ENCODE measurements at regions not wholly inside any gene's neighbourhood (a gene's known extent, or its start where the extent isn't known, plus 50 kb on each side); places are given as distances from the start of the nearest gene placed in this dataset.

DNA sequence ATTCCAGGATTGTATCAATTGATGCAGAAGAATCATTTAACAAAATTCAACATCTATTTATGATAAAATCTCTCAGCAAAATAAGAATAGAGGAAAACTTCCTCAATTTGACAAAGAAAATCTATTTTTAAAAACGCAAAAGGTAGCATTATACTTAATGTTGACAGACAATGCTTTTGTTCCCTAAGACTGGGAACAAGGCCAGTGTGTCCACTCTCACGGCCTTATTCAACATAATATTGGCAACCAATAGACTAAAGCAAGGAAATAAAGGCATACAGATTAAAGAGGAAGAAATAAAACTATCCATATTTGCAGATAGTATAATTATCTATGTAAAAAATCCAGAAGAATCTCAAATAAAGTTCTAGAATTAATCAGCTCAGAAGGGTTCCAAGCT lies 472.4 kb upstream of the ID2 start:
- Histone ChIP-seq H3K4me3 (no peak overlapping the region), H3K4me1 (ENCODE audit: low read depth) (no peaks in the 10 kb centered on the region), H3K9me3 (ENCODE audit: low read depth) (no peaks in the 10 kb centered on the region), H3K36me3 (no peaks in the 10 kb centered on the region), H3K27me3 (no peaks in the 10 kb centered on the region), H3K27ac (no peak overlapping the region)
- TF ChIP-seq, protein P1, sequence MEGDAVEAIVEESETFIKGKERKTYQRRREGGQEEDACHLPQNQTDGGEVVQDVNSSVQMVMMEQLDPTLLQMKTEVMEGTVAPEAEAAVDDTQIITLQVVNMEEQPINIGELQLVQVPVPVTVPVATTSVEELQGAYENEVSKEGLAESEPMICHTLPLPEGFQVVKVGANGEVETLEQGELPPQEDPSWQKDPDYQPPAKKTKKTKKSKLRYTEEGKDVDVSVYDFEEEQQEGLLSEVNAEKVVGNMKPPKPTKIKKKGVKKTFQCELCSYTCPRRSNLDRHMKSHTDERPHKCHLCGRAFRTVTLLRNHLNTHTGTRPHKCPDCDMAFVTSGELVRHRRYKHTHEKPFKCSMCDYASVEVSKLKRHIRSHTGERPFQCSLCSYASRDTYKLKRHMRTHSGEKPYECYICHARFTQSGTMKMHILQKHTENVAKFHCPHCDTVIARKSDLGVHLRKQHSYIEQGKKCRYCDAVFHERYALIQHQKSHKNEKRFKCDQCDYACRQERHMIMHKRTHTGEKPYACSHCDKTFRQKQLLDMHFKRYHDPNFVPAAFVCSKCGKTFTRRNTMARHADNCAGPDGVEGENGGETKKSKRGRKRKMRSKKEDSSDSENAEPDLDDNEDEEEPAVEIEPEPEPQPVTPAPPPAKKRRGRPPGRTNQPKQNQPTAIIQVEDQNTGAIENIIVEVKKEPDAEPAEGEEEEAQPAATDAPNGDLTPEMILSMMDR (IDR thresholded peaks at IDR 0.05; ENCODE audit: low read depth, low read length): no peak
- DNase-seq (ENCODE audit: low read depth in 1 of 2, low spot score in 1 of 2): no peak

DNA sequence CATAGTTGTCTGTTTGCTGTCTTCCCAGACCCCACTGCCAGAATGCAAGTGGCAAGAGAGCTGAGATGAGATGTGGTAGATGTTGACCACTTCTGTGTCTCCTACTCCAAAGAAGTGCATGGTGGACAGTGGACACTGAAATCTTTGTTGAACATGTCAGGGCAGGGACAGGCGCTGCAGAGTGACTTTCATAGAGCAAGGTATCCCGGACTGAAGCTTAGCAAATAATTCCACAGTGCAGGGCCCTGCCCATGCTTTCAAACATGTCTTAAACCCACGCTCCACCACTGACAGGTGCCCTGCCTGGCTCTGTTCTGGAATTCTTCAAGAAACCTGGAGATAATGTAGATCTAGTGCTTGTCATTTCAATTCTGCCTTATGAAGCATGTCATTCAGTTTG lies 470.5 kb upstream of the ID2 start:
- TF ChIP-seq, protein P1 (IDR thresholded peaks at IDR 0.05; ENCODE audit: low read depth, low read length): no peak
- Histone ChIP-seq H3K4me3 (no peak overlapping the region), H3K27me3 (no peaks in the 10 kb centered on the region), H3K27ac (no peak overlapping the region), H3K36me3 (no peaks in the 10 kb centered on the region), H3K4me1 (ENCODE audit: low read depth) (no peaks in the 10 kb centered on the region), H3K9me3 (ENCODE audit: low read depth) (no peaks in the 10 kb centered on the region)
- DNase-seq (ENCODE audit: low read depth in 1 of 2, low spot score in 1 of 2): no peak

DNA sequence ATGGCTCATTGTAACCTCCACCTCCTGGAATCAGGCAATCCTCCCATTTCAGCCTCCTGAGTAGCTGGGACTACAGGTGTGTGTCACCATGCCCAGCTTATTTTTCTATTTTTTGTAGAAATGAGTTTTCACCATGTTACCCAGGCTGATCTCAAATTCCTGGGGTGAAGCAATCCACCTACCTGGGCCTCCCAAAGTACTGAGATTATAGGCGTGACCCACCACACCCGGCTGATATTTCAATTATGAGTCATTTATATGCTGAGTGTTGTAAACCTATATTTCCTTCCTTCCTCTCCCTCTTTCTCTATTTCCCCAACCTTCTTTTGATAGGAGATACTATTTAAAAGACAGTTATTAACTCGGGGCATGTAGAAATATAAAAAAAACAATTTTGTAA lies 469.6 kb upstream of the ID2 start:
- no peak for DNase-seq (ENCODE audit: low read depth in 1 of 2, low spot score in 1 of 2)
- no peaks in the 10 kb centered on the region for H3K36me3 ChIP-seq
- no peaks in the 10 kb centered on the region for H3K27me3 ChIP-seq
- no peaks in the 10 kb centered on the region for H3K4me1 ChIP-seq (ENCODE audit: low read depth)
- H3K27ac ChIP-seq: no peak overlapping the region
- TF ChIP-seq, protein P1 (IDR thresholded peaks at IDR 0.05; ENCODE audit: low read depth, low read length): no peak
- no peak overlapping the region for H3K4me3 ChIP-seq
- no peaks in the 10 kb centered on the region for H3K9me3 ChIP-seq (ENCODE audit: low read depth)

DNA sequence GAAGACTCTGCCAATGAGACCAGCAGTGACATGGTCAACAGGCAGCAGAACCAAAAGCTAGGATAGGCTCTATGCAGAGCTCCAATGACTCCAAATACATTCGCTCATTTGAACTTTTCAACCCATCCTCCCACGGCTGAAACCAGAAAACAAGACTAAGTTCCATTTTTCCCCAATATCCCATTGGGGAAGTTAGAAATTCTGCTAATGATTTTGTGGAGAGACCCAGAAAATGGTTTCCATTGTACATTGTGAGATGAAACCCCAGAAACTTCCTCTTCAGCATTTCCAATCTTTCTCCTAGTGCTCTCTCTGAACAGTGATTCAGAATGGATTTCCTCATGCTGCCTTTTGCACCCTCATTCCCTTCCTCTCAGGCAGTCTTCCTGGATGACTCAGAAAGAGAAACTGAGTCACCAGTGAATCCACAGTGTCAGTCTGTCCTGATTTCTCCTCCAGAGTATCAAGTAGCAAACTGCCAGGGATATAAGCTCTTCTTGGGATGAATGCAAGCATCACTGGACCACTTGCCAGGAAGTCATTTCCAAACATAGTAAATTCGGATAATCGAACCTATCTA lies 467.7 kb upstream of the ID2 start:
- no peaks in the 10 kb centered on the region for H3K4me1 ChIP-seq (ENCODE audit: low read depth)
- no peaks in the 10 kb centered on the region for H3K36me3 ChIP-seq
- no peak overlapping the region for H3K27ac ChIP-seq
- H3K9me3 ChIP-seq (ENCODE audit: low read depth): no peaks in the 10 kb centered on the region
- no peak overlapping the region for H3K4me3 ChIP-seq
- TF ChIP-seq, protein P1 (IDR thresholded peaks at IDR 0.05; ENCODE audit: low read depth, low read length): no peak
- DNase-seq (ENCODE audit: low read depth in 1 of 2, low spot score in 1 of 2): no peak
- H3K27me3 ChIP-seq: no peaks in the 10 kb centered on the region

DNA sequence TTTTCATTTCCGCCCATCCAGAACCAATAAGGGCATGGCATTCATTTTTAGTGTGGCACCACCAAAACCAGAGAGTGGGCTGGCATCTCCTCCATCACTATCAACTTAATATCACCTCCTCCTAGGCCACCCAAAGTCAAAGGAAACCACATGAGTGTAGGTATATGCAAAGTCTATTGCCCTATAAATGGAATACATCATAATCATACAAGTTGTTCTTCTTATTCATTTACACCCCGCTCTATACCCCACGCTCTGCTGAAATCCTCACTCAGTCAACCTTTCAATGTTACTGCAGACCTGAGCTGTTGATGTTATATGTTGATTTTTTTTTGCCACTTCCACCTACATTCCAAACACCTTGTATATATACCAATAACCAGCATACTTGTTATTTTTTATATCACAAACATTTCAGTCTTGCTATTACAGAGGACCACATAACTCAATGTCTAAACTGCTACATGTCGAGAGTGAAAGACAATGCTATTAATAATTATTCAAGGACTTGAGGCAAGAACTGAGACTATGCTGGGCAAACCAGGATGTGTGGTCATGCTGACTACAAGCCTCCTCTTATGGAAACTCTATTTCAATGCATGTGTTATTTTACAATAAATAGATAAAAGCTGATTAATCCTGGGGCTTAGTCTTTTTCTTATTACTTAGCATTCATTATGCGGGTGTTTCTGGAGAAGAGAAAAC lies 466.5 kb upstream of the ID2 start:
- H3K27ac ChIP-seq: no peak overlapping the region
- no peak for DNase-seq (ENCODE audit: low read depth in 1 of 2, low spot score in 1 of 2)
- no peaks in the 10 kb centered on the region for H3K9me3 ChIP-seq (ENCODE audit: low read depth)
- no peaks in the 10 kb centered on the region for H3K36me3 ChIP-seq
- TF ChIP-seq, protein P1 (IDR thresholded peaks at IDR 0.05; ENCODE audit: low read depth, low read length): no peak
- no peaks in the 10 kb centered on the region for H3K4me1 ChIP-seq (ENCODE audit: low read depth)
- H3K27me3 ChIP-seq: no peaks in the 10 kb centered on the region
- no peak overlapping the region for H3K4me3 ChIP-seq
